Osteocyte (in vitro differentiated cells): ENCODE measurements at regions not wholly inside any gene's neighbourhood (a gene's known extent, or its start where the extent isn't known, plus 50 kb on each side); places are given as distances from the start of the nearest gene placed in this dataset.
"Not testable (repeated sequence)": the region's sequence is repeated elsewhere in the genome, so short reads cannot be mapped to it uniquely, and the experiment has no call there.

Experiments used
- DNase-seq: peaks from one replicate; pipeline ENCODE4 v3.0.0; 2021; ENCODE audit warnings: mixed read lengths; ENCODE audit not compliant: unreplicated experiment; ENCODE audit errors: extremely low spot score
- H3K27ac Mint-ChIP-seq: one replicate; pipeline ENCODE4 v1.8.0; 2021; ENCODE audit warnings: mild to moderate bottlenecking, mixed read lengths; ENCODE audit not compliant: unreplicated experiment
- H3K27me3 Mint-ChIP-seq: one replicate; pipeline ENCODE4 v1.8.0; 2021; ENCODE audit warnings: mixed read lengths; ENCODE audit not compliant: unreplicated experiment
- H3K36me3 Mint-ChIP-seq: one replicate; pipeline ENCODE4 v1.8.0; 2021; ENCODE audit warnings: mixed read lengths; ENCODE audit not compliant: unreplicated experiment
- H3K4me1 Mint-ChIP-seq: one replicate; pipeline ENCODE4 v1.8.0; 2021; ENCODE audit warnings: mixed read lengths; ENCODE audit not compliant: unreplicated experiment
- H3K4me3 Mint-ChIP-seq: one replicate; pipeline ENCODE4 v1.8.0; 2021; ENCODE audit warnings: mild to moderate bottlenecking, moderate library complexity, mixed read lengths; ENCODE audit not compliant: unreplicated experiment
- H3K9me3 Mint-ChIP-seq: one replicate; pipeline ENCODE4 v1.8.0; 2021; ENCODE audit warnings: mixed read lengths; ENCODE audit not compliant: unreplicated experiment
- TF ChIP-seq, protein P1 (sequence below): fragments of 200-600 bp; sonication (generic); IDR thresholded peaks from 2 replicates; pipeline ENCODE4 v1.5.0; 2021; ENCODE audit warnings: antibody characterized with exemption, mild to moderate bottlenecking, moderate library complexity

DNA sequence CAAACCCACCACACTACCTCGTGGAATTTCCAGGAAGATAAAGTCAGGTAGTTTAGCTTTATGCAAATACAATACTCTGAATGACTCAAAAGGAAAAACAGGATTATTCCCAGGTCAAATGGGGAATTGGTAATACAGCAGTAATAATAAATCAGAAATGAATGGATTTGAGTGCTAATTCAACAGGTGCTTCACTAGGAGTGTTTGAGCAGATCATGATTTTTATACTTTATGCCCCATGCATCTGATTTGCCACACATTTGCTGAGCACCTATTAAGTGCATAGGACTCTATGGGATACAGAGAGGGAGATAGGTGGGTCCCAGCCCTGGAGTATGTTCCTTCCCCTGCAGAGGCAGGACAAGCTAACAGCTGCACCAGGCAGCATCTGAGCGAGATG, 381.4 kb upstream of the PODXL start:
- DNase-seq = no peak
- TF ChIP-seq, protein P1, sequence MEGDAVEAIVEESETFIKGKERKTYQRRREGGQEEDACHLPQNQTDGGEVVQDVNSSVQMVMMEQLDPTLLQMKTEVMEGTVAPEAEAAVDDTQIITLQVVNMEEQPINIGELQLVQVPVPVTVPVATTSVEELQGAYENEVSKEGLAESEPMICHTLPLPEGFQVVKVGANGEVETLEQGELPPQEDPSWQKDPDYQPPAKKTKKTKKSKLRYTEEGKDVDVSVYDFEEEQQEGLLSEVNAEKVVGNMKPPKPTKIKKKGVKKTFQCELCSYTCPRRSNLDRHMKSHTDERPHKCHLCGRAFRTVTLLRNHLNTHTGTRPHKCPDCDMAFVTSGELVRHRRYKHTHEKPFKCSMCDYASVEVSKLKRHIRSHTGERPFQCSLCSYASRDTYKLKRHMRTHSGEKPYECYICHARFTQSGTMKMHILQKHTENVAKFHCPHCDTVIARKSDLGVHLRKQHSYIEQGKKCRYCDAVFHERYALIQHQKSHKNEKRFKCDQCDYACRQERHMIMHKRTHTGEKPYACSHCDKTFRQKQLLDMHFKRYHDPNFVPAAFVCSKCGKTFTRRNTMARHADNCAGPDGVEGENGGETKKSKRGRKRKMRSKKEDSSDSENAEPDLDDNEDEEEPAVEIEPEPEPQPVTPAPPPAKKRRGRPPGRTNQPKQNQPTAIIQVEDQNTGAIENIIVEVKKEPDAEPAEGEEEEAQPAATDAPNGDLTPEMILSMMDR = no peak
- Mint-ChIP-seq H3K9me3 (peaks cover 7% of the 10 kb centered on the region), H3K27me3 (peaks cover 26% of the 10 kb centered on the region), H3K4me1 (no peaks in the 10 kb centered on the region), H3K36me3 (no peaks in the 10 kb centered on the region), H3K27ac (no peak overlapping the region), H3K4me3 (no peak overlapping the region)

DNA sequence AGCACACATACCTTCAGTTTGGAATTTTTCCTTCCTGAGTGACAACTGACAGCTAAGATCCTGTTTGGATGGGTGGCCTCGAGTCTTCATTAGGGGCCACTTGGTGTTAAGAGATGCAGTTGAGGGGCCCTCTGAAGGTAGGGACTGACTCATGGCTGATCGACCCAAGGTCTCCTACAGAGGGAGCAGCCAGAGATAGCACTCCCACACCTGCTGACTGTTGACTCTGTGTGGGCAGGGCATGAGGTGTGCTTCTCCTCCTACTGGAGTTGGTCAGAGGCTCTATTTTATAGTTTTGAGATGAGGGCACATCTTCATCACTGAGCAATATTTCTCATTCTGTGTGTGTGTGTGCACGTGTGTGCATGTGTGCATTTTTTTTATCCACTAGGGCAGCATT, 378.8 kb upstream of the PODXL start:
- no peaks in the 10 kb centered on the region for H3K4me1 Mint-ChIP-seq
- H3K36me3 Mint-ChIP-seq = no peaks in the 10 kb centered on the region
- no peak overlapping the region for H3K27ac Mint-ChIP-seq
- no peak overlapping the region for H3K4me3 Mint-ChIP-seq
- TF ChIP-seq, protein P1 = no peak
- H3K9me3 Mint-ChIP-seq = no peaks in the 10 kb centered on the region
- DNase-seq = no peak
- H3K27me3 Mint-ChIP-seq = peaks cover 40% of the 10 kb centered on the region

DNA sequence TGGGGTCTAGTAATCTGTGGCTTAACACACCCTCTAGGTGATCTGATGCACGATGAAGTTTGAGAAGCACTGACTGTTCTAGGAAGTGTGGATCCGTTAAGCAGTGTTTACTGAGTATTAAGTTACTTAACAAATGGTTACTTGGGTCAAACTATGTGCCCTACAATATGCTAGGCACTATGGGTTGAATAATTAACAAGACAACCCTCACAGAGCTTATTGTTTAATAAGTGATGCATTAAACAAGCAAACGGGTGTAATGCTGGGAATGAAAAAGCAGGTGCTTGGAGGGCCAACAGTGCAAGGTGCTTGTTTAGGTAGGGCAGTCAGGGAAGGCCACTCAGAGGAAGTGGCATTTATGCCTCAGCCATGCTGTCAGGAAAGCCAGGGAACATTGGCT, 378.0 kb upstream of the PODXL start:
- no peak for DNase-seq
- no peaks in the 10 kb centered on the region for H3K36me3 Mint-ChIP-seq
- H3K4me3 Mint-ChIP-seq = no peak overlapping the region
- H3K27ac Mint-ChIP-seq = no peak overlapping the region
- TF ChIP-seq, protein P1 = no peak
- no peaks in the 10 kb centered on the region for H3K4me1 Mint-ChIP-seq
- no peaks in the 10 kb centered on the region for H3K9me3 Mint-ChIP-seq
- H3K27me3 Mint-ChIP-seq = peaks cover 47% of the 10 kb centered on the region

DNA sequence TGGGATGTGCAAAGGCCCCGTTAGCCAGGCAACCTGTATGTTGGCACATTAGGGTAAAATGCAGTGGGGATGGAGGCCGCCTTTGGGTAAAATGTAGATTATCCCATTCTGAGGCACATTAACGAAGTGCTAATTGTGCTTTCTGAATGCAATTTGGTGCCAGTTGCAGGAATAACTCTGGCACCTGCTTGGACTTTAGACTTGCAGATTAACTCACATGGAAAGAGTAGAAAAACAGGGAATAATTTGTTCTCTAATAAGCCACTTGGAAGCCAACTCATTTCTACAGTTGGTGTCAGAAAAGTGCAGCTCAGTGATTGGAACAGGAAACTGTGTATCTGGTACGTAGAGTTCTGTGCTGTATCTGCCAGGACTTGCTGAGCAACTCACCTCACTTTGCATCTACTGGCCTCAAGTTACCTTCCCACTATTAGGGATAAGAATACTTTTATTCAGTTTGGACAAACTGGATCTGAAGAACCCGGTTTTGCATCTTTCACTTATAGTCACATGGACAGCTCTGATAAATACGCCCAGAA, 377.4 kb upstream of the PODXL start:
- TF ChIP-seq, protein P1 = no peak
- DNase-seq = no peak
- Mint-ChIP-seq H3K27me3 (peaks cover 52% of the 10 kb centered on the region), H3K4me1 (no peaks in the 10 kb centered on the region), H3K4me3 (no peak overlapping the region), H3K27ac (no peak overlapping the region), H3K36me3 (no peaks in the 10 kb centered on the region), H3K9me3 (no peaks in the 10 kb centered on the region)

DNA sequence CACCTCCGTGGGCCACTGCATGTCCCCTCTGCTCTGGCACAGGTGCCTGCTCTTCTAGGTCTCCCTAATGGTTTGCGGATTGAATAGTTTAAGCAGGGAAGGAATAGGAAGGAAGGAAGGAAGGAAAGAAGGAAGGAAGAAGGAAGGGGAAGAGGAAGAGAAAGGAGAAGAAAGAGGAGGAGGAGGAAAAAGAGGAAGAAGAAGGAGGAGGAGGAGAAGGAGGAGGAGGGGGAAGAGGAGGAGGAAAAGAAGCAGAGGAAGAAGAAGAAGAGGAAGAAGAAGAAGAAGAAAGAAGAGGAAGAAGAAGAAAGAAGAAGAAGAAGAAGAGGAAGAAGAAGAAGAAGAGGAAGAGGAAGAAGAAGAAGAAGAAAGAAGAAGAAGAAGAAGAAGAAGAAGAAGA, 376.8 kb upstream of the PODXL start:
- H3K4me1 Mint-ChIP-seq, H3K36me3 Mint-ChIP-seq: not testable (repeated sequence)

DNA sequence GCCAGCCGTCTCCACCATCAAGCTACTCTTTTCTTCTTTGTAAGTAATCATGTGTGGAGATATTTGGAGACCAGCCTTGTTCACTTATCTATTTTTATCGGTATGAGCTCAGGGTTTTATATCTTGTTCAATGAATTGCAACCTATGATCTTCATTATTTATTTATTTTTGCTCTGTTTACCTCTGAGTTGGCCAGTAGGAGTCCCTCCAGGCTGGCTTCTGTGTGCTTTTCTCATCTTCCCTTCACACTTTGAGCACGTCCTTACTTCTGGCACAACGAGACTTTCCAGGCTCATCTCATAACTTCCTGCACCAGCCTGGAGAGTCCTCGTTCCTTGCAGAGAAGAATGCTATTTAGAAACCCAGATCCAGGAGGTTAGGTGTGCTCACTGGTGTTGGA, 375.8 kb upstream of the PODXL start:
- H3K27me3 Mint-ChIP-seq = peaks cover 55% of the 10 kb centered on the region
- no peaks in the 10 kb centered on the region for H3K36me3 Mint-ChIP-seq
- TF ChIP-seq, protein P1 = no peak
- DNase-seq = no peak
- H3K27ac Mint-ChIP-seq = no peak overlapping the region
- H3K4me1 Mint-ChIP-seq = no peaks in the 10 kb centered on the region
- H3K9me3 Mint-ChIP-seq = no peaks in the 10 kb centered on the region
- H3K4me3 Mint-ChIP-seq = no peak overlapping the region

More for the DNA sequence above, 376.8 kb upstream of the PODXL start:
- H3K27me3 Mint-ChIP-seq = peaks cover 52% of the 10 kb centered on the region
- not testable (repeated sequence) for DNase-seq, H3K27ac Mint-ChIP-seq, H3K9me3 Mint-ChIP-seq, H3K4me3 Mint-ChIP-seq
